ENCODE measurements at regions not wholly inside any gene's neighbourhood (a gene's known extent, or its start where the extent isn't known, plus 50 kb on each side); places are given as distances from the start of the nearest gene placed in this dataset.

DNA sequence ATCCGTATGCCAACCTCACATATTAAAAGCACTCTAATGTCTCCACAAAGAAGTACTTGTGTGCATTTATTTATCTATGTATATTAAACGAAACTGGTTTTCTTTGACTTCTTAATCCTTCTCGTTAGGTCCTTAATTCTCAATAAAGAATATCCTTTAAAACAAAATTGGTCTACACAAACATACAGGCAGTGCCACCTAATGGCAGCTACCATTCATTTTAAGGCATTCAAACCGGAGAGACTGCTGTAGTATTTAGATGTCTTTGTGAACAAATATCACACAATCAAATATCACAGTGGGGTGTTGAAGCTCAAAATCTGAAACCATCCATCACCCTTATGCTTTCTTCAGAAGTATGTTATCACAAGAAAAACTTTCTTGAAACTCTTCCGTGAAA lies 96.6 kb upstream of the IRAK1BP1 start:
- TF ChIP-seq, protein P1, sequence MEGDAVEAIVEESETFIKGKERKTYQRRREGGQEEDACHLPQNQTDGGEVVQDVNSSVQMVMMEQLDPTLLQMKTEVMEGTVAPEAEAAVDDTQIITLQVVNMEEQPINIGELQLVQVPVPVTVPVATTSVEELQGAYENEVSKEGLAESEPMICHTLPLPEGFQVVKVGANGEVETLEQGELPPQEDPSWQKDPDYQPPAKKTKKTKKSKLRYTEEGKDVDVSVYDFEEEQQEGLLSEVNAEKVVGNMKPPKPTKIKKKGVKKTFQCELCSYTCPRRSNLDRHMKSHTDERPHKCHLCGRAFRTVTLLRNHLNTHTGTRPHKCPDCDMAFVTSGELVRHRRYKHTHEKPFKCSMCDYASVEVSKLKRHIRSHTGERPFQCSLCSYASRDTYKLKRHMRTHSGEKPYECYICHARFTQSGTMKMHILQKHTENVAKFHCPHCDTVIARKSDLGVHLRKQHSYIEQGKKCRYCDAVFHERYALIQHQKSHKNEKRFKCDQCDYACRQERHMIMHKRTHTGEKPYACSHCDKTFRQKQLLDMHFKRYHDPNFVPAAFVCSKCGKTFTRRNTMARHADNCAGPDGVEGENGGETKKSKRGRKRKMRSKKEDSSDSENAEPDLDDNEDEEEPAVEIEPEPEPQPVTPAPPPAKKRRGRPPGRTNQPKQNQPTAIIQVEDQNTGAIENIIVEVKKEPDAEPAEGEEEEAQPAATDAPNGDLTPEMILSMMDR (IDR thresholded peaks at IDR 0.05): no peak
- no peak for TF ChIP-seq POLR2A (IDR thresholded peaks at IDR 0.05)

Measured in Peyer's patch (tissue), 4 donors.